HEK293T (cell line): ENCODE measurements at regions not wholly inside any gene's neighbourhood (a gene's known extent, or its start where the extent isn't known, plus 50 kb on each side); places are given as distances from the start of the nearest gene placed in this dataset.

ENCODE experiments used
- CTCF ChIA-PET: fragments of 350-600 bp; formaldehyde crosslinking; extraction: SDS; loops from one replicate; lab custom pipeline; 2021; ENCODE audit warnings: antibody characterized with exemption, inconsistent platforms; lab: Yijun Ruan, JAX
- POLR2A ChIA-PET: fragments of 350-600 bp; formaldehyde crosslinking; extraction: SDS; loops from one replicate; lab custom pipeline; 2020; ENCODE audit warnings: antibody characterized with exemption, inconsistent platforms; lab: Yijun Ruan, JAX
- DNase-seq: peaks from one replicate; pipeline ENCODE4 v3.0.0; 2012; ENCODE audit warnings: mixed read lengths; ENCODE audit errors: extremely low spot score
- ARNT ChIP-seq: fragments of 450-650 bp; IDR thresholded peaks from 2 replicates; pipeline ENCODE4 v1.6.1; 2017; ENCODE audit warnings: mild to moderate bottlenecking
- BHLHE40 ChIP-seq: fragments of 450-650 bp; IDR thresholded peaks from 2 replicates; pipeline ENCODE4 v1.6.1; 2016; ENCODE audit warnings: mild to moderate bottlenecking, moderate library complexity, borderline replicate concordance
- CTBP1 ChIP-seq: fragments of 450-650 bp; IDR thresholded peaks from 2 replicates; pipeline ENCODE4 v1.6.1; 2016; ENCODE audit warnings: borderline replicate concordance
- ELF4 ChIP-seq: fragments of 450-650 bp; IDR thresholded peaks from 2 replicates; pipeline ENCODE4 v1.6.1; 2017; ENCODE audit warnings: antibody characterized with exemption
- FOXA1 ChIP-seq: fragments of 450-650 bp; IDR thresholded peaks from 2 replicates; pipeline ENCODE4 v1.6.1; 2016; ENCODE audit warnings: mild to moderate bottlenecking
- FOXK2 ChIP-seq: fragments of 450-650 bp; IDR thresholded peaks from 2 replicates; pipeline ENCODE4 v1.6.1; 2016; ENCODE audit warnings: mild to moderate bottlenecking
- FOXM1 ChIP-seq: fragments of 450-650 bp; IDR thresholded peaks from 2 replicates; pipeline ENCODE4 v1.6.1; 2017; ENCODE audit warnings: mild to moderate bottlenecking, borderline replicate concordance
- HDGF ChIP-seq: fragments of 450-650 bp; IDR thresholded peaks from 2 replicates; pipeline ENCODE4 v1.6.1; 2017; ENCODE audit warnings: antibody characterized with exemption, borderline replicate concordance
- L3MBTL2 ChIP-seq: fragments of 450-650 bp; conservative IDR thresholded peaks from 2 replicates; pipeline ENCODE4 v1.6.1; 2016; ENCODE audit warnings: mild to moderate bottlenecking
- LEF1 ChIP-seq: fragments of 450-650 bp; IDR thresholded peaks from 2 replicates; pipeline ENCODE4 v1.6.1; 2017; ENCODE audit warnings: mild to moderate bottlenecking, borderline replicate concordance
- NFRKB ChIP-seq: fragments of 450-650 bp; IDR thresholded peaks from 2 replicates; pipeline ENCODE4 v1.6.1; 2016; ENCODE audit warnings: mild to moderate bottlenecking, moderate library complexity
- SP1 ChIP-seq: fragments of 450-650 bp; IDR thresholded peaks from 2 replicates; pipeline ENCODE4 v1.6.1; 2017
- SUZ12 ChIP-seq: fragments of 450-650 bp; IDR thresholded peaks from 2 replicates; pipeline ENCODE4 v1.6.1; 2016; ENCODE audit warnings: mild to moderate bottlenecking
- TARDBP ChIP-seq: fragments of 450-650 bp; IDR thresholded peaks from 2 replicates; pipeline ENCODE4 v1.6.1; 2016
- ZNF384 ChIP-seq: fragments of 450-650 bp; IDR thresholded peaks from 2 replicates; pipeline ENCODE4 v1.6.1; 2016
- TF ChIP-seq, protein P1 (sequence below): fragments of 450-650 bp; IDR thresholded peaks from 2 replicates; pipeline ENCODE4 v1.6.1; 2016

DNA sequence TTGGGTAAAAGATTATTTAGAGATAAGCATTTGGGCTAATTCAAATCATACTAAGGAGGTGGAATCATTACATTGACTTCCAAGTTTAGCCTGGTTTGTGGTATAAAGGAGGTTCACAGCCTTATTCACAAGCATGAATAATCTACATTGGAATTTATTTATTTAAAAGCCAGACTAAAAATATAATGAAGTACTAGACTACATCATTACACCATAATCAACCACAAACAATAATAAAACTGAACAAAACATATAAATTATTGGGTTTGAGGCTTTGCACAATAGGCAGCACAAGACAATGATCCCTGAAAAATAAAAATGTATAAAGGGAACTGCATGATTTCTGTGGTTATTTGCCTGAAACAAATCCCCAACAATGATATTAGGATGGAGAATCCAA, 314.0 kb downstream of the GBA3 start:
- ChIA-PET CTCF (no interaction called here), POLR2A (no interaction called here)
- TF ChIP-seq ZNF384 (no peak), HDGF (no peak), TARDBP (no peak), FOXK2 (no peak), FOXA1 (no peak), SP1 (no peak), NFRKB (no peak), SUZ12 (no peak), L3MBTL2 (no peak), CTBP1 (no peak), LEF1 (no peak), ARNT (no peak), BHLHE40 (no peak), ELF4 (no peak), FOXM1 (no peak)
- TF ChIP-seq, protein P1, sequence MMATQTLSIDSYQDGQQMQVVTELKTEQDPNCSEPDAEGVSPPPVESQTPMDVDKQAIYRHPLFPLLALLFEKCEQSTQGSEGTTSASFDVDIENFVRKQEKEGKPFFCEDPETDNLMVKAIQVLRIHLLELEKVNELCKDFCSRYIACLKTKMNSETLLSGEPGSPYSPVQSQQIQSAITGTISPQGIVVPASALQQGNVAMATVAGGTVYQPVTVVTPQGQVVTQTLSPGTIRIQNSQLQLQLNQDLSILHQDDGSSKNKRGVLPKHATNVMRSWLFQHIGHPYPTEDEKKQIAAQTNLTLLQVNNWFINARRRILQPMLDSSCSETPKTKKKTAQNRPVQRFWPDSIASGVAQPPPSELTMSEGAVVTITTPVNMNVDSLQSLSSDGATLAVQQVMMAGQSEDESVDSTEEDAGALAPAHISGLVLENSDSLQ, result no peak

DNA sequence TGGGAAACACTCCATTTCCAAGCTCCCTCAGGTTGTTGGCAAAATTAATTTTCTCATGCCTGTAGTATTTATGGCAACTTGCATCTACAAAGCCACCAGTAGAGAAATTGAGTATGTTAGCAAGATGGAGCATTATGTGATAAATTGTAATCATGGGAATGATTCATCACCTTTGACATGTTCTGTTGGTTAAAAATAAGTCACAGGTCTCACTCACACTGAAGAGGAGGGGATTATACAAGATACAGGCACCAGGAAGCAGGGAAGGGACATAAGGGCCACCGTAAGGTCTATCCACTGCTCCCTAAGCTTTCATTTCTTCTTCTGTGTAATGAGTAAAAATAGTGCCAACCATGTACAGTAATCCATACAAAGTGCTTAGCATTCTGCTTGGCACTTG, 313.0 kb downstream of the GBA3 start:
- CTCF ChIA-PET, result no interaction called here
- no peak for DNase-seq
- POLR2A ChIA-PET, result no interaction called here
- no peak for TF ChIP-seq ARNT
- TF ChIP-seq TARDBP, result no peak
- TF ChIP-seq NFRKB, result no peak
- no peak for TF ChIP-seq LEF1
- TF ChIP-seq L3MBTL2, result no peak
- TF ChIP-seq ZNF384, result no peak
- no peak for TF ChIP-seq CTBP1
- no peak for TF ChIP-seq SP1
- TF ChIP-seq FOXK2, result no peak
- TF ChIP-seq ELF4, result no peak
- no peak for TF ChIP-seq FOXA1

More for the DNA sequence above, 314.0 kb downstream of the GBA3 start:
- no peak for DNase-seq

DNA sequence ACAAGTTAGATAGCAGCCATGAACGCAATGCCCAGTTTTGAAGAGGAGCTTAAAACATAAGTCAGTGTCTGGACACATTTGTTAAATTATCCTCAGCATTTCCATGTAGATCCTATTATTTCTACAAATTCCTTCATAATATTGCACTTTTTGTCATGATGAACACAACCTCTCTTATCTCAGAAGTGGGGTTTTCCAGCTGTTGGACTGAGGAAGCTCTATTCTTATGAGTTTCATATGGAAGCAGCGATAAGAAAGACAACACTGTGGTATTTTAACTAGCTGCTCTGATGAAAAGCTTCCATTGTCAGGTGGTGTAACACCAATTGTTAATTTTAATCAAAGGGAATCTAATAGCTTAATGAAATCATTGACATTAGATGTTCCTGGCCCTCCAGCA, 308.7 kb downstream of the GBA3 start:
- POLR2A ChIA-PET, result no interaction called here
- TF ChIP-seq BHLHE40 (no peak), L3MBTL2 (no peak), ELF4 (no peak), SP1 (no peak), FOXM1 (no peak), FOXK2 (no peak), HDGF (no peak), LEF1 (no peak), CTBP1 (no peak), FOXA1 (no peak), ZNF384 (no peak)

DNA sequence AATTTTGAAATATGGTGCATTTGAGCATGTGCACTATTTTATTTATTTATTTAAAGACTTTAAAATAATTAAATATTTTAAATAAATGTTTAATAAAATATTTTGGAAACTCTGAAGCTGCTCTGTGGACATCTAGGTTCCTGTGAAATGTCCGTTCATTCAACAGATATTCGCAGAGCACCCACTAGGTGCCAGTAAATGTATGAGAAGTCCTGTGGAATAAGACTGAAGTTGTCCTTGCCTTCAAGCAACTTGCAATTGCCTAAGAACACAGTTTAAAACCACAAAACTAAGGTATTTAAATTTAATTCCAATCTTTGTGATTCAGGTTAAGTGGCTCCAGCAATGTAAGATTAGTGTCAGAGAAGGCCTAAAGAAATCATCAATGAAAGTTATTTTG, 306.7 kb downstream of the GBA3 start:
- POLR2A ChIA-PET, result no interaction called here
- CTCF ChIA-PET, result no interaction called here
- TF ChIP-seq SP1 (no peak), ELF4 (no peak), L3MBTL2 (no peak), NFRKB (no peak), BHLHE40 (no peak)
- no peak for DNase-seq

More for the DNA sequence above, 308.7 kb downstream of the GBA3 start:
- no peak for DNase-seq
- CTCF ChIA-PET, result no interaction called here

DNA sequence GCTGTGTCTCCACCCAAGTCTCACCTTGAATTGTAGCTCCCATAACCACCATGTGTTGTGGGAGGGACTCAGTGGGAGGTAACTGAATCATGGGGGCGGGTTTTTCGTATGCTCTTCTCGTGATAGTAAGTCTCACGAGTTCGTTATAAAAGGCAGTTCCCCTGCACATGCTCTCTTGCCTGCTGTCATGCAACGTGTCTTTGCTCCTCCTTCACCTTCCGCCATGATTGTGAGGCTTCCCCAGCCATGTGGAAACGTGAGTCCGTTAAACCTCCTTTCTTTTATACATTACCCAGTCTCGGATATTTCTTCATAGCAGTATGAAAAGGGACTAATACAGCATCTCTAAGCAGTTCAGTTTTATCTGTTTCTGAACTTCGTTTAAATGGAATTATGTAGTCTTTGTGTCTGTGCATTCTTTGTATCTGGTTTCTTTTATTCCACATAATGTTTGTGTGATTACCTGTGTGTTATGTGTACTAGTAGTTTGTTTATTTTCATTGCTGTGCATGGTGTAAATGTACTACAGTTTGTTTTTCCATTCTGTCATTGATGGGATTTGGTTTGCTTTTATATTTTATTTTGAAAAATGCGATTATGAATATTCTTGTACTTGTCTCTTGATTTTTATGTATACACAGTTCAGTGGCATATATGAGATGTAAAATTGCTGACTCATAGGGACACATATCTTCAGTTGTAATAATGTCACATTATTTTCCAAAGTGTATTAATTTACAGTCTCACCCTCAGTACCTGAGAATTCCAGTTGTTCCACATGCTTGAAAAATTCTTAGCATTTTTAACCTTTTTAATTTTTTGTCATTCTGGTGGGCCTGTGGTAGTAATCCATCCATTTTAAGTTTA, 304.9 kb downstream of the GBA3 start:
- DNase-seq, result no peak
- ChIA-PET POLR2A (no interaction called here), CTCF (no interaction called here)
- TF ChIP-seq BHLHE40, result no peak

DNA sequence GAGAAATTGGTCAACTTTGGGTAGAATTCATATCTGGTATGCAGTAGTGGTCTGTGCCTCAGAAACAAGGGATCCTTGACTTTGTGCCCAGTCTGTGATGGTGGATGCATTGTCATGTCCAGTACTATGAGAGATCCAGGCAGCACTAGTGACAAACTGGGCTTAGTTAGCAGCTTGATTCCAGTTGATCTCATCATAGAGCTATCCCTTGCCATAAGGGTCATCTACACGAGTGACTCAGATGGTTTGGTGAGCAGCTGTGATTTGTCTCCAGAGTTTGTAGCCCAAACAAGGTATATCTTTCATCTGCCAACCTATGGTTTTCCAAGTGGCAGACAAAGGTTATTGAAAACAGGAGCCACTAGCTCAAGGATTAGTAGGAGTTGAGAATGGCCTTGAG, 298.8 kb downstream of the GBA3 start:
- no peak for DNase-seq
- ChIA-PET CTCF (no interaction called here), POLR2A (no interaction called here)
- TF ChIP-seq L3MBTL2 (no peak), FOXK2 (no peak), ZNF384 (no peak), BHLHE40 (no peak), HDGF (no peak), FOXM1 (no peak), ELF4 (no peak)

DNA sequence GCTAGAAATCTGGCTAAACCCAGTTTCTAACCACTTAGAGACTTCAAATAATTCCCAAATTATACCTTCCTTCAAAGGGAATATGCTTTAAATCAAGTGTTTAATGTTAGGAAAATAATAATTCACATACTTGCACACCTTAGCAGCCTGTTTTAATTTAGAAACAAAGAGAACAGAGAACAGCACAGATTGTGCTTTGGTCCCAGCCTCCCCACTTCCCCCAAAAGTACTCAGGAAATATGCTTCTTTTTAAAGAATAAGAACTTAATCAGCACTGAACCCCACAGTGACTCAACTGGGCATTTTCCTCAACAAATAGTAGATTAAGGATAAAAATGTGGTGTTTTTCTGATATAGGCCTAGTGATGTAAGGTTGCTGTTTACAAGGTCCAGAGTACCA, 295.8 kb downstream of the GBA3 start:
- ChIA-PET CTCF (no interaction called here), POLR2A (no interaction called here)
- no peak for DNase-seq
- TF ChIP-seq ARNT (no peak), CTBP1 (no peak), ZNF384 (no peak), BHLHE40 (no peak), HDGF (no peak), FOXA1 (no peak), ELF4 (no peak), L3MBTL2 (no peak), NFRKB (no peak), SP1 (no peak), FOXK2 (no peak), SUZ12 (no peak), TARDBP (no peak), FOXM1 (no peak), LEF1 (no peak)
- TF ChIP-seq, protein P1, result no peak
